ENCODE measurements at regions not wholly inside any gene's neighbourhood (a gene's known extent, or its start where the extent isn't known, plus 50 kb on each side); places are given as distances from the start of the nearest gene placed in this dataset.
"Not testable (repeated sequence)": the region's sequence is repeated elsewhere in the genome, so short reads cannot be mapped to it uniquely, and the experiment has no call there.

DNA sequence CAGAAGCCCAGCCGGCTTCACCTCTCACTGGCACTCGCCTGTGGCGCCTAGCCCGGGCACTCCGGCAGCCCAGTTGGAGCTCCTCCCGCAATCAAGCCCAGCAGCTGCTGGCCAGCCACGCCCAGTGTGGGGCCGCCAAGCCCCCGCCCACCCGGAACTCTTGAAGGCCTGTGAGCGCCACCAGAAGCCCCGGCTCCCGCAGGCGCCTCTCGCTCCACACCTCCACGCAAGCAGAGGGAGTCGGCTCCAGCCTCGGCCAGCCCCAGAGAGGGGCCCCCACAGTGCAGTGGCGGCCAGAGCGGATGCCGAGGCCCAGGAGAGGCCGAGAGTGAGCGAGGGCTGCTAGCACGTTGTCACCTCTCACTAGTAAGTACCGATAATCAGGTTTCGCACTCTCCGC lies 240.7 kb downstream of the TFEC start:
- DNase-seq (ENCODE audit: low spot score): no peak

- DNase-seq (ENCODE audit: low spot score): not testable (repeated sequence)
These were observed 241.1 kb downstream of the TFEC start for GRCh38 chr7:115789473-115789872.

- DNase-seq (ENCODE audit: low spot score): no peak
These were observed 247.7 kb downstream of the TFEC start for GRCh38 chr7:115782696-115783490.

DNA sequence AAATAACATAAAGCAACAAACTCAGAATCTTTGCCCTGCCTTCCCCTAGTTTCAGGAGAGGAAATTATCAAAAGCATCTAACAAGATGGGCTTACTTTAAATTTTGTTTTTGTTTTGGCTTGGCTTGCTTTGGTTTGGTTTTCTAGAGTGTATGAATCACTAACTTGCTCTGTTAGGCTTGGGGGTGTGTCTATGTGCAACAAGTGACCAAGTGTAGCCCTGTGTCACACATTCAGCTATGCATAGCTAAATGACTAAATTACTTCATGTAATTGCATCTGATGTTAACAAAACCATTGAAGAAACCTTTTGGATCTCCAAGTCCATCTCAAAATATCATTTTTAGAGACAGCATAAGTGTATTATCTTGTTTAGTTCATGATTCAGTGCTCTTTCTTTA lies 251.0 kb downstream of the TFEC start:
- DNase-seq (ENCODE audit: low spot score): no peak

GRCh38 chr7:115775981-115776380 lies 254.6 kb downstream of the TFEC start:
- no peak for DNase-seq (ENCODE audit: low spot score)

- no peak for DNase-seq (ENCODE audit: low spot score)
These were observed 267.2 kb downstream of the TFEC start for GRCh38 chr7:115763347-115763746.

DNA sequence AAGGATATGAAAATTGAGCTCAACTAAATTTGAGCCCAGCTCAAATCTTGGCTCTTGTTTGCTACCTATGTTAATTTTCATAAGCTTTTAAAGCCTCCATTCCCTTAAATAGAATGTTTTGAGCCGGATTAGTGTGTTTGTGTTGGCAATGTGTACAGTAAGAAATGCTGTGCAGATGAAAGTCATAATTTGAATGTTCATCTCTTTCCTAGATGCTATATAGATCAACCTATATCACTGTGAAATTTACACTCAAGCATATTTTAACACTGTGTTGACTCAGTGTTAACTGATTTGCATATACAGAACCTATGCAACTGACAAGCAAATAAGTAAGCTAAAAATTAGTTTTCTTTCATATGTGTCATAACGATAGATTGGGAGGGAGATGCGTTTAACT lies 272.5 kb downstream of the TFEC start:
- no peak for DNase-seq (ENCODE audit: low spot score)

DNA sequence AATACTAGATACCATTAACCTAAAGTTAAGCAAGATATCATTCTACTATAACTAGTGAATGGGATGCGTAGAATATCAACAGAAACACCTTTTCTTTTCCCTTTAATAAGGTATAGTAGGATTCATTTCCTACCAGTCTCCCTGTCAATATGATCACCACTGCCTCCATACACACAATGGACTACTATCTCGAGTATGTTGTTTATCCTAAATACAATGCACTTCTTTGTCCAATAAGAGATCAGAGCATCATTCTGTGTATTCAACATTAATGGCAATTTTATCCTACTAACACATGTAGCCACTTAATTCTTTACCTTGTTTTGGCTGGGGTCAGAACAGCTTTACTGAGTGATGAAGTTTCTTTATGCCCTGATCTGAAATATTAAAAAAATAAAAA lies 276.3 kb downstream of the TFEC start:
- no peak for DNase-seq (ENCODE audit: low spot score)

GRCh38 chr7:115749924-115750323 lies 280.6 kb downstream of the TFEC start:
- no peak for DNase-seq (ENCODE audit: low spot score)

- no peak for DNase-seq (ENCODE audit: low spot score)
These were observed 282.3 kb downstream of the TFEC start for GRCh38 chr7:115748123-115748738.

GRCh38 chr7:115747174-115747573 lies 283.4 kb downstream of the TFEC start:
- DNase-seq (ENCODE audit: low spot score): no peak

DNA sequence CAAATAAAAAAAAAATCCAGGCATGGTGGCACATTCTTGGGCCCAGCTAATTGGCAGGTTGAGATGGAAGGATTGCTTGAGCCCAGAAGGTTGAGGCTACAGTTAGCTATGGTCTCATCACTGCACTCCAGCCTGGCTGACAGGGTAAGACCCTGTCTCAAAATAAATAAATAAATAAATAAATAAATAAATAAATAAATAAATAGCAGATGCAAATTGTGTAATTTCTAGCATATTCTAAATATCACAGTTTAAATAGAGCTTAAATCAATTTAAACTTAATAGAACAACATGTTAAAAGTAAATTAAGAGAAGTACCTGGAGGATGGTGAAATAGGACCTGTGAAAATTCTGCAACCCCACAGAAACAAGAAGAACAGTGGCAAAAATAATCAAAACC lies 290.5 kb downstream of the TFEC start:
- no peak for DNase-seq (ENCODE audit: low spot score)

DNA sequence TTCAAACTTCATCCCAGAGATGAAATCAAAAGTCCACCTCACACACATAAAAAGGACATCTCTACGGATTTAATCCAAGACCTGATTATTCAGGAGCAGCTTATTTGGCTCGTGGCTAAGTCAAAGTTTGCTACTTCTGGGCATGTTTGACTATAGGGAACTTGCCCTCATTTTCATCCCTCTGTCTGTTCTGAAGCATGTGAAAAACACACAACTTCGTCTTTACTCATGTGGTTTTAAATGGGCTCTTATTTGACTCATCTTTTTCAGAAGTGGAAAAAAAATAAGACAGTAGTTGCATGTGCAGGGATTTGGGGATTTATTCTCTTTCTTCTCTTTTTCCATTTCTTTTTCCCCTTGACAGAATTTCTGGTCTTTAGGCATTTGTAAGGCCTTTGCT lies 295.9 kb downstream of the TFEC start:
- DNase-seq (ENCODE audit: low spot score): no peak

DNA sequence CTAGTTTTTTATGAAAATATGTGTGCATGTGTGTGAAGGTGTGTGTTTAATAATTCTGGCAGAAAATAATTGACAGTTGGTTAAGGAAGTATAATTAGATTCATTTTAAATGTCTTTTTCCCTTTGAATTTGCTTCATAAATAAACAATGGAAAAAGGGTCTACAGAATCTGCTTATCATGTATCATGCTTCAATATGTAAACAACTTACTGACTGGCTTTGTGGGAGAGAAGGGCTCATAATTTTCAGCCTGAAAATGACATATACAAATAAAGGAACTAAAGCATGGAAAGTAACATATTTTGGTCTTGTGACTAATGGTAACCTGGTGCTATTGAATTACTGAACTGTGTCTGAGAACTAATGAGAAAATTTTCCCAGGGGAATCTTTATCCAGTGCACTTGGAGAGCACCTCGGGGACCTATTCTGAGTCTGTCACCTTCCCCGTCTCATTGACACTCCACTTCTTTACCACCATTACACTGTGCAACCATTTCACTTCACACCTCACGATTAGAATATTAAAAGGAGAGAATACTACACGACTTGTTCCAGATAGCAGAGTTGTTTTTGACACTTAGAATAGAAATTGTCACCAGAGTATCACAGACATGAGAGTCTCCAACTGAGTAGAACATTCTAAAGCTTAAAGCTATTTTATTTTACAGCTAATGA lies 298.6 kb downstream of the TFEC start:
- no peak for DNase-seq (ENCODE audit: low spot score)

DNA sequence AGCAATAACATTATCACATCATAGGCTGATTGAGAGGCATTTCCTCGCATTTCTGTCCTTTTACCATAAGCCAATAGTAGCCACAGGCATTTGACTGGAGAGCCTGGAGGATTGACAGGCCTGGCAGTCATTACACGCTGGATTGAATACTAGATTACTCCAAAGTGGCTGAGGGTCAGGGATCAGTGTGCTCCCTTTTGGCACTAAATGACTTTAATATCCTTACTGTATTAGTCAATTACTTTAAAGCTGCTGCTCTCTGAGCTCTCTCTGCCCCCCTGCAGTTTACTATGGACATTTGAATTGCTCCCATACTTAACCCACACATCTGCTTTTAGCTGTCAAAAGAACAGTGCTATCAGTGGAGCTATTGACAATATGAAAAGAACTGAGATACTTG lies 302.0 kb downstream of the TFEC start:
- DNase-seq (ENCODE audit: low spot score): no peak

DNA sequence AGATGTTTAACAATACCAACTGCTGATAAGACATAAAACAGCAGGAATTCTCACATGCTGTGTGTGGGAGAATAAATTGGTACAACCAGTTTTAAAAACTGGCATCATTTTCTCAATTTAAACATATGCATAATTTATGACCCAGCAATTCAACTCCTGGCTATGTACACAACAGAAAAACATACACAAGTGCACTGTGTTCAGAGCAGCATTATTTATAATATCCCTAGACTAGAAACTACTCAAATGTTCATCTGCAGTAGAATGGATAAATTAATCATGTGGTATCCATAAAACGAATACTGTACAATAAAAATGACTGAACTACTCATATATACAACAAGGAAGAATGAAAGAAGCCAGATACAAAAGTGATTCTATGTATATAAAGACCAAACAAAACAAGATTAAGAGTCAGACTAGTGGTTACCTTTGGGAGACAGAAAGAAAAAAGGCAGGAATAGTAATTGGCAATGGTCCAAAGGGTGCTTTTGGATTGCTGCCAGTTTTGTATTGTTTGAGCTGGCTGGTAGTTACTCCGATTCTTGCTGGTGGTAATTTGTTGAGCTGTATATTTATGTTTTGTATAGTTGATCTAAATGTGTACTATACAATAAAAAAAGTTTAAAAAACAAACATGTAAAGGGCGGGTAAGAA lies 306.0 kb downstream of the TFEC start:
- DNase-seq (ENCODE audit: low spot score): no peak

- no peak for DNase-seq (ENCODE audit: low spot score)
These were observed 308.1 kb downstream of the TFEC start for GRCh38 chr7:115722302-115722977.

DNA sequence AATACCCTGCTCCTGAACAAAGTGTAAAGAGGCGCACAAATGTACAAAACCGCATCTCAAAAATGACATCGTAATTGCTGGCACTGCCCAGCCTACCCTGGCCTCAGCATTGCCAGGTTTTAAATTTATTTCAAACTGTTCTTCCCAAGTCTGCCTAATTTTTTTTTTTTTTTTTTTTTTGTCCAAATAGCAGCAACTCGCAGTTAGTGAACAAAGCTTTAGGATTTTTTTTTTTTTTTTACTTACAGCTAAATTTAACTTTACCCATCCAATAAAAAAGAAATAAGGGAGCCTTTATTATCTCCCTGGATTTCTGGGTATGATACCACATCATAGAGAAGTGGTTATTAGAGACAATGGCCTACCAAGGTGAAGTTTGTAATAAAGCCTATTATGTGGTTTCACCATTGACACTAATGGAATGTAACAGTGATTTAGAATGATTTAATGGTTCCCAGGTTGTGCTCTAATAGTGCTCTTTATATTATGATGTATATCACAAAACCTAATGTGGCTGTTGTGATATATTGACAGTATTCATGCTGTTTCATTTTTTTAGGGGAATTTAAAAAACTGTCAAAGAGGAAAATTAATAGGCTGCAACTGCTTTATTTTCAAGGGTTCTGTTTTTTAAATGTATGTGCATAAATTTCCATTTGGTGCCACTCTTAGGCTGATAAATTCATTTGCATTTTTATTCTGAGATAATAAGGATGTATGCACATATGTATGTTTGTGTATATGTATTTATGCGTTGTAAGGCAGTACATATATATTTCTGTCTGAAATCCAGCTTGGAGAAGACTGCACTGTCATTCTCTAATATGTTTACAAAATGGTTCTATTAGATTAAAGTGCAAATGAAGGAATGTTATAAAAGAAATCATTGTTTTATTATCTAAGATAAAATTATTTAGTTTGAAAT lies 309.0 kb downstream of the TFEC start:
- DNase-seq (ENCODE audit: low spot score): no peak

- DNase-seq (ENCODE audit: low spot score): no peak
These were observed 310.6 kb downstream of the TFEC start for GRCh38 chr7:115719963-115720362.

GRCh38 chr7:115709664-115710063 lies 320.9 kb downstream of the TFEC start:
- DNase-seq (ENCODE audit: low spot score): no peak

- no peak for DNase-seq (ENCODE audit: low spot score)
These were observed 322.6 kb downstream of the TFEC start for GRCh38 chr7:115708013-115708341.

All from germinal center (tissue), 1 donor.